IPS DF 6.9 (cell line): ENCODE measurements at regions not wholly inside any gene's neighbourhood (a gene's known extent, or its start where the extent isn't known, plus 50 kb on each side); places are given as distances from the start of the nearest gene placed in this dataset.
"Not testable (repeated sequence)": the region's sequence is repeated elsewhere in the genome, so short reads cannot be mapped to it uniquely, and the experiment has no call there.

Experiments used
- DNase-seq: peaks from one replicate; pipeline ENCODE4 v3.0.0-alpha.2; 2013; ENCODE audit warnings: low read depth, low spot score
- H3K27ac ChIP-seq: one replicate; pipeline ENCODE4 v1.5.1; 2013; ENCODE audit warnings: low read length, control low read depth
- H3K27me3 ChIP-seq: 2 replicates; pipeline ENCODE4 v1.6.1; 2013; ENCODE audit warnings: mild to moderate bottlenecking, low read length; ENCODE audit not compliant: control insufficient read depth, insufficient read depth
- H3K36me3 ChIP-seq: 2 replicates; pipeline ENCODE4 v1.6.1; 2013; ENCODE audit warnings: low read length; ENCODE audit not compliant: control insufficient read depth, insufficient read depth
- H3K4me1 ChIP-seq: 2 replicates; pipeline ENCODE4 v1.6.1; 2013; ENCODE audit warnings: low read length; ENCODE audit not compliant: control insufficient read depth, insufficient read depth
- H3K4me3 ChIP-seq: 2 replicates; pipeline ENCODE4 v1.5.1; 2013; ENCODE audit warnings: mild to moderate bottlenecking, low read length
- H3K9me3 ChIP-seq: 2 replicates; pipeline ENCODE4 v1.6.1; 2013; ENCODE audit warnings: low read length, inconsistent platforms; ENCODE audit not compliant: control insufficient read depth, insufficient read depth
- WGBS: extraction: QIAGEN DNeasy Blood & Tissue Kit; methylation state at CpG from one replicate; pipeline ENCODE4 v1.1.7; 2013; ENCODE audit warnings: mixed read lengths, missing lambda C conversion rate; ENCODE audit not compliant: insufficient read length, insufficient coverage; 5-methylcytosine and 5-hydroxymethylcytosine counted together

DNA sequence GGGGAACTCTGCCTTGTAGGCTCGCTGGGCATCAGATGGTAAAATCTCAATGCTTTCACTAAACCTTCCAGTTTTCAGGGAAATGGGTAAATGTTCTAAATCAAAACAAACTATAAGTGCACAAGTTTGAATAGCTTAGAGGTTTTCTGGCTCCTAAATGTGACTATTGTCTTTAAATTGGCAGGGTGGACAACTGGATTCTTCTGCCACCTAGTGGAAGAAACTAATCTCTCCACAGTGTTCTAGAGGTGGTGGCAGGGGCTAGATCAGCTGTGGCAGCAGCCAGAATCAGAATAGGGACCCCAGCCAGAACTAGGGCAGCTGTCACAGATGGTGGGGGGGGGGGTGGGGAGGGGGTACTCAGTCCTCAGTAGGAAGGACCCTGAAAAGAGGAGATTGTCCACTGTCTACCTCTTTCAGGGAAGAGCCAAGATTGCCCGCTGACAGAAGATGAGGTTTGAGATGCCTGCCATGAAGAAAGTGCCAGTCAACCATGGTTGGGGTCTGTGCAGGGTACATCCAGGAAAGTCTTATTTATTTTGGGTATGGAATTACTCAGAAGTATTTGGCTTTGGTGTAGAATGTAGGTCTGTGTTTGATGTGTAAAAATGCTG, 201.4 kb downstream of the CCNG2 start:
- Histone ChIP-seq H3K4me3 (no peak overlapping the region), H3K27ac (no peak overlapping the region), H3K36me3 (no peaks in the 10 kb centered on the region), H3K9me3 (no peaks in the 10 kb centered on the region), H3K27me3 (no peaks in the 10 kb centered on the region), H3K4me1 (no peaks in the 10 kb centered on the region)
- no CpG with 5 or more reads among the region's 2 CpGs for WGBS
- peak; percentile 16 for DNase-seq

DNA sequence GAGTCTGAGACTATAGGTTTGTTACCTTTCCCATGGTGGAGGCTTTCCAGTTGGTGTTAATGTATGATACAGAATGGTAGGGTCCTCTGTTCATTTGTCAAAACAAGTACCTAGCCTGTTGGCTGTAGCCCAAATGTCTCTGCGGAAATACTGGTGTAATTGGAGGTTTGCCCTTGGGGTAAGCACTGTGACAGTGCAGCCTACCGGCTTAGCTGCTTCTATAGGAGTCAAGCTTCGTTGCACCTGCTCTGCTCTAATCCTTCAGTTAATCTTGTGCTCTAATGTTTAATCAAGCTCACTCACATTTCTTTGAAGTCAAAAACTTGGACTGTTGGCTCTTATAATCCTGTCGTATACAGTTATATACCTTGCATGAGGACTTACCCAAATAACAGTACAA, 203.4 kb downstream of the CCNG2 start:
- DNase-seq: no peak
- Histone ChIP-seq H3K27ac (no peak overlapping the region), H3K27me3 (no peaks in the 10 kb centered on the region), H3K4me1 (no peaks in the 10 kb centered on the region), H3K36me3 (no peaks in the 10 kb centered on the region), H3K4me3 (no peak overlapping the region), H3K9me3 (no peaks in the 10 kb centered on the region)
- no CpG with 5 or more reads among the region's 4 CpGs for WGBS

DNA sequence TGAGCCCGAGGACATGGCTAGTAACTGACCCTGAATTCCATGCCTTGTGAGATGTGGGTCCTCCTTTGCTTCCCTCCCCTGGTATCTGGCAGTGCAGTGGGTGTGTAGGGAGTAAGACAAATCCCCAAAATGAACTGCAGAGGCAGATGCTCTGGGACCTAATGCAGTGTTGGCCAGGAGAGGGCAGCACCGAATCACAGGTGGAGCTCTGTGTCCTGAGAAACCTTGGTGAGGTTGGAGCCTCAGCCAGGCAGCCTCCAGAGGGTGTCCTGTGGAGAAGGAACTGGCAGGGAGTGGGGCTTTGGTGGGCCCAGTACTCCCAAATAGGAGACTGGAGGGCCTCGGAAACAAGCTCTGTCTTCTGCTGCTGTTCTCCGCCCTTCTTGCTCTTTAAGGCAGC, 209.9 kb downstream of the CCNG2 start:
- H3K27ac ChIP-seq, H3K27me3 ChIP-seq, DNase-seq, H3K9me3 ChIP-seq, H3K36me3 ChIP-seq, H3K4me1 ChIP-seq, H3K4me3 ChIP-seq: not testable (repeated sequence)
- WGBS: no CpG with 5 or more reads among the region's 4 CpGs

- Histone ChIP-seq H3K36me3 (no peaks in the 10 kb centered on the region), H3K4me3 (no peak overlapping the region), H3K9me3 (no peaks in the 10 kb centered on the region), H3K4me1 (no peaks in the 10 kb centered on the region), H3K27me3 (no peaks in the 10 kb centered on the region), H3K27ac (no peak overlapping the region)
- WGBS: no CpG with 5 or more reads among the region's 4 CpGs
- no peak for DNase-seq
These were observed 210.6 kb downstream of the CCNG2 start for GRCh38 chr4:77367638-77368037.

DNA sequence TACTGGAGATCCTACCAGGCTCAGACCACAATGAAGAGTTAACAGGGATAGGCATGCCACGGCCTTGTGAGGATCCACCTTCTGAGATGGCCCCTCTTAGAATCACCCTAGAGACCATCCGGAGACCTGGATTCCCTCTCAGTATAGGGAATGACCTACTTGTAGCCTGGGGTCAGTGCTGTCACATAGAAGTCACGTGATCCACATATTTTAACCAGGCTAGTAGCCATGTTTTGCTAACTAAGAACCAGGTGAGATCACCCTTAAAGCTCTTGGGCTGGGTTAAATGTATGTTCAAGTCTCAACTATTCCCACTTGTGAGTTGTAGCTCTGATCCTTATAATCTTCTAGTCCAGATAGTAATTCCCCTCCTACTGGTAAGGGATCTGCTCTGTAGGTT, 215.4 kb downstream of the CCNG2 start:
- H3K36me3 ChIP-seq: no peaks in the 10 kb centered on the region
- H3K9me3 ChIP-seq: no peaks in the 10 kb centered on the region
- H3K4me1 ChIP-seq: no peaks in the 10 kb centered on the region; the same call in 1 of the 2 replicates
- H3K27me3 ChIP-seq: no peaks in the 10 kb centered on the region
- no CpG with 5 or more reads among the region's 3 CpGs for WGBS
- DNase-seq: no peak
- no peak overlapping the region for H3K4me3 ChIP-seq
- no peak overlapping the region for H3K27ac ChIP-seq

DNA sequence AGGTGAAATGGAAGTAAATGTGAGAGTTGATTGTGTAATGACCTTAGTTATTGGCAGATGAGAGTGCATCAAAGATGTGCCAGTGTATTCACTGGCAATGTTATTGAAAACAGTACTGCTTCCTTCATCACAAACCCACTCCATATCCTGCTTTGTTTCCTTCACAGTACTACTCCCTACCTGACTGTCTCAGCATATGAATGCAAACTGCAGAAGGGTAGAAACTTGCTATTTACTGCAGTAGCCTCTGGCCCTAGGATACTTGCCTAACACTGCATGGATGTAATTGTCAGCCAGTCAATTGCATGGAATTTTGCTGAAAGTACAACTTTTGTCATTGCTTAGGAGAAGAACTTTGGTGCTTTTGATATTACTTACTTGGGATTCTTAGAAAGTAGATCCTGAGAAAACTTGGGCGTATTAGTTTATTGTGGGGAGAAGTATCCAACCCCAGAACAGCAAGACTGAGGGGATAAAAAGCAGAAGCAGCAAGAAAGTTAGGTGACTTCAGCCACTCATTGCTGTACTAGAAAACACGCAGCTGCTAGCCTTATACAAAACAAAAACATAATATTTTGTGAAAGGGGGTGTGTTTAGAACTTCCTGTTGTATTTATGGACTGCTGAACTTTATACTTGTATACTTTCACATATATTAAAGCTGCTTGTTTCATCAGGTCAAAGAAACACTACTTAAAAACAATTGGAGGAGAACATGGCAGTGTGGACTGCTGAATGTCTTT, 219.0 kb downstream of the CCNG2 start:
- Histone ChIP-seq H3K27me3 (no peaks in the 10 kb centered on the region), H3K4me1 (no peaks in the 10 kb centered on the region; the same call in 1 of the 2 replicates), H3K4me3 (no peak overlapping the region), H3K36me3 (no peaks in the 10 kb centered on the region), H3K27ac (no peak overlapping the region), H3K9me3 (no peaks in the 10 kb centered on the region)
- DNase-seq: no peak
- no CpG with 5 or more reads among the region's 2 CpGs for WGBS

- Histone ChIP-seq H3K9me3 (no peaks in the 10 kb centered on the region), H3K4me1 (no peaks in the 10 kb centered on the region; the same call in 1 of the 2 replicates), H3K36me3 (no peaks in the 10 kb centered on the region), H3K27me3 (no peaks in the 10 kb centered on the region), H3K4me3 (no peak overlapping the region), H3K27ac (no peak overlapping the region)
- no peak for DNase-seq
- WGBS: no CpG with 5 or more reads among the region's 8 CpGs
These were observed 219.9 kb downstream of the CCNG2 start for GRCh38 chr4:77376788-77377460.

GRCh38 chr4:77384094-77384493, 221.5 kb upstream of the CXCL13 start:
- no peak overlapping the region for H3K27ac ChIP-seq
- peaks cover 2% of the 10 kb centered on the region; the same call in 1 of the 2 replicates for H3K4me1 ChIP-seq
- no peak overlapping the region for H3K4me3 ChIP-seq
- H3K9me3 ChIP-seq: no peaks in the 10 kb centered on the region
- no peaks in the 10 kb centered on the region for H3K36me3 ChIP-seq
- no peak for DNase-seq
- no peaks in the 10 kb centered on the region for H3K27me3 ChIP-seq

DNA sequence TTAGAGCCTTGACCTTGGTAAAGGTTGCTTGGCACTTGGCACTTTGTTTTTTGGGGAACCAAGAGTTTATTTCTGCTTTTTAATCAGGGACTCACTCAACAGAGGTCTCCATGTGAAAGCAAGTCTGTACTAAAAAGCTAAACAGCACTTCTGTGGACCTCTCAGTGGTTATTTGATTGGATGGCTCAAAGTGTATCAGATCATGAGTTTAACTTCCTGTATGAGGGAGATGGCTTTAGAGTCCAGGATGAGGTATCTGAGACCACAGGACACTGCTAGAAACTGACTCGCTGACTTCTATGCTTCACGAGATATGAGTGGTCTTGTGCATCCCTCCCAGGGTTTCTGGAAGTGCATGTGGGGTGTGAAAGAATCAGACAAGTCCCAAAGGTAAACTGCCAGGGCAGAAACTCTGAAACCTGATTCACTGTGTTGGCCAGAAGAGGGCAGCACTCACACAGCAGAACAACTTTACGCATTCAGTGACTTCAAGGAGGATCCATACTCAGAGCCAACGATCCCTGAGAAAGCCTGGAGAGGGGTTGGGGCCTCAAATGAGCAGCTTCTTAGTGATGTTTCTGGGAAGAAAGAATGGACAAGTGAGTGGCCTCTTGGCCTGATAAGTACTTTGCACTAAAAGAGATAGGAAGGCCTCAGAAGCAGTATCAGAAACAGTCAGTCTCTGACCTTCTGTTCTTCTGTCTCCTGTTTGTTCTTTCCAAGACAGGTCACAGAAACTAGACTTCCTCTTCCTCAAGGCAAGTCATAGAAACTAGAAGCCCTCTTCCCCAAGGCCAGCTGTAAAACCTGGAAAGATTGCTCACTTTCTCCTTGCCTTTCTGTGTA, 220.3 kb upstream of the CXCL13 start:
- Histone ChIP-seq H3K27me3 (no peaks in the 10 kb centered on the region), H3K36me3 (no peaks in the 10 kb centered on the region), H3K4me1 (peaks cover 2% of the 10 kb centered on the region; the same call in 1 of the 2 replicates), H3K9me3 (no peaks in the 10 kb centered on the region), H3K4me3 (no peak overlapping the region), H3K27ac (no peak overlapping the region)
- DNase-seq: peak; percentile 50
- no CpG with 5 or more reads among the region's 4 CpGs for WGBS

- Histone ChIP-seq H3K4me3 (no peak overlapping the region), H3K9me3 (no peaks in the 10 kb centered on the region), H3K27ac (no peak overlapping the region), H3K27me3 (no peaks in the 10 kb centered on the region), H3K4me1 (no peaks in the 10 kb centered on the region), H3K36me3 (no peaks in the 10 kb centered on the region)
- WGBS: no CpG with 5 or more reads among the region's 5 CpGs
- no peak for DNase-seq
These were observed 211.6 kb upstream of the CXCL13 start for GRCh38 chr4:77393996-77394395.
